Parathyroid adenoma (tissue), 2 donors: ENCODE measurements at regions not wholly inside any gene's neighbourhood (a gene's known extent, or its start where the extent isn't known, plus 50 kb on each side); places are given as distances from the start of the nearest gene placed in this dataset.

ENCODE experiments used
- H2AFZ ChIP-seq: fragments of 300-600 bp; sonication (generic); one replicate; pipeline ENCODE4 v1.7.0; 2017; ENCODE audit warnings: antibody characterized with exemption, mild to moderate bottlenecking
- H3K27ac ChIP-seq: fragments of 300-600 bp; sonication (generic); one replicate; pipeline ENCODE4 v1.7.0; 2017
- H3K27me3 ChIP-seq: fragments of 300-600 bp; sonication (generic); one replicate; pipeline ENCODE4 v1.7.0; 2017; ENCODE audit warnings: low read length; ENCODE audit not compliant: control insufficient read depth, insufficient read depth
- H3K36me3 ChIP-seq: fragments of 300-600 bp; sonication (generic); one replicate; pipeline ENCODE4 v1.7.0; 2017; ENCODE audit warnings: low read length; ENCODE audit not compliant: control insufficient read depth, insufficient read depth
- H3K4me1 ChIP-seq: fragments of 300-600 bp; sonication (generic); one replicate; pipeline ENCODE4 v1.7.0; 2017; ENCODE audit warnings: control low read depth
- H3K4me2 ChIP-seq: fragments of 300-600 bp; sonication (generic); one replicate; pipeline ENCODE4 v1.7.0; 2017; ENCODE audit warnings: low read length
- H3K4me3 ChIP-seq: fragments of 300-600 bp; sonication (generic); one replicate; pipeline ENCODE4 v1.7.0; 2017; ENCODE audit warnings: low read depth, low read length
- H3K79me2 ChIP-seq: fragments of 300-600 bp; sonication (generic); one replicate; pipeline ENCODE4 v1.7.0; 2017; ENCODE audit warnings: control low read depth
- H3K9ac ChIP-seq: fragments of 300-600 bp; sonication (generic); one replicate; pipeline ENCODE4 v1.7.0; 2017; ENCODE audit warnings: mild to moderate bottlenecking
- H3K9me3 ChIP-seq: fragments of 300-600 bp; sonication (generic); one replicate; pipeline ENCODE4 v1.7.0; 2017; ENCODE audit warnings: low read length; ENCODE audit not compliant: control insufficient read depth
- TF ChIP-seq, protein P1 (sequence below): fragments of 300-600 bp; sonication (generic); IDR thresholded peaks from one replicate; pipeline ENCODE4 v1.7.0; 2017; ENCODE audit warnings: antibody characterized with exemption, mild to moderate bottlenecking
- donor health status: primary hyperparathyroidism.

- TF ChIP-seq, protein P1, sequence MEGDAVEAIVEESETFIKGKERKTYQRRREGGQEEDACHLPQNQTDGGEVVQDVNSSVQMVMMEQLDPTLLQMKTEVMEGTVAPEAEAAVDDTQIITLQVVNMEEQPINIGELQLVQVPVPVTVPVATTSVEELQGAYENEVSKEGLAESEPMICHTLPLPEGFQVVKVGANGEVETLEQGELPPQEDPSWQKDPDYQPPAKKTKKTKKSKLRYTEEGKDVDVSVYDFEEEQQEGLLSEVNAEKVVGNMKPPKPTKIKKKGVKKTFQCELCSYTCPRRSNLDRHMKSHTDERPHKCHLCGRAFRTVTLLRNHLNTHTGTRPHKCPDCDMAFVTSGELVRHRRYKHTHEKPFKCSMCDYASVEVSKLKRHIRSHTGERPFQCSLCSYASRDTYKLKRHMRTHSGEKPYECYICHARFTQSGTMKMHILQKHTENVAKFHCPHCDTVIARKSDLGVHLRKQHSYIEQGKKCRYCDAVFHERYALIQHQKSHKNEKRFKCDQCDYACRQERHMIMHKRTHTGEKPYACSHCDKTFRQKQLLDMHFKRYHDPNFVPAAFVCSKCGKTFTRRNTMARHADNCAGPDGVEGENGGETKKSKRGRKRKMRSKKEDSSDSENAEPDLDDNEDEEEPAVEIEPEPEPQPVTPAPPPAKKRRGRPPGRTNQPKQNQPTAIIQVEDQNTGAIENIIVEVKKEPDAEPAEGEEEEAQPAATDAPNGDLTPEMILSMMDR = no peak
- Histone ChIP-seq H3K4me1 (no peaks in the 10 kb centered on the region), H3K27me3 (no peaks in the 10 kb centered on the region), H3K79me2 (no peaks in the 10 kb centered on the region), H3K4me2 (no peak overlapping the region), H3K36me3 (no peaks in the 10 kb centered on the region), H3K4me3 (no peak overlapping the region), H3K9me3 (no peaks in the 10 kb centered on the region), H2AFZ (no peak overlapping the region), H3K27ac (no peak overlapping the region), H3K9ac (no peak overlapping the region)
Measured at GRCh38 chr7:115133248-115133647, 211.4 kb downstream of the MDFIC start.

DNA sequence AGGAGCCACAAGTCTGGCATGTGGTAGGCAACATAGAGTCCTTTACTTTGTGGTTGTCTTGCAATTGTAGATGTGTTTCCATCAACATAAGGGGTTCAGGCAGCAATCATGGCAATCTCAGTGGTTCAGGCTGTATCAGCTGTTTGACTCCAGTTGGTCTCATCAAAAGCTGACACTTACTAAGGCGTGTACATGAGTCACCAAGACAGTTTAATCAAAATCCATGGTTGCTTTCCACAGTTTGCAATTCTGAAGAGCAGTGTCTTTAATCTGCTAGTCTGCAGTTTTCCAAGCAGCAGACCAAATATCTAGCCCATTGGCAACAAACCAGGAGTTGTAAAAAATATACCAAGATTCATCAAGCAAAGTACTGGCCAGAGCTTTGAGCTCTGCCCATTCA lies 210.2 kb downstream of the MDFIC start:
- Histone ChIP-seq H3K27me3 (no peaks in the 10 kb centered on the region), H3K4me3 (no peak overlapping the region), H3K4me1 (no peaks in the 10 kb centered on the region), H3K79me2 (no peaks in the 10 kb centered on the region), H3K27ac (no peak overlapping the region), H2AFZ (no peak overlapping the region), H3K9me3 (no peaks in the 10 kb centered on the region), H3K4me2 (no peak overlapping the region), H3K9ac (no peak overlapping the region), H3K36me3 (no peaks in the 10 kb centered on the region)
- TF ChIP-seq, protein P1 = no peak

DNA sequence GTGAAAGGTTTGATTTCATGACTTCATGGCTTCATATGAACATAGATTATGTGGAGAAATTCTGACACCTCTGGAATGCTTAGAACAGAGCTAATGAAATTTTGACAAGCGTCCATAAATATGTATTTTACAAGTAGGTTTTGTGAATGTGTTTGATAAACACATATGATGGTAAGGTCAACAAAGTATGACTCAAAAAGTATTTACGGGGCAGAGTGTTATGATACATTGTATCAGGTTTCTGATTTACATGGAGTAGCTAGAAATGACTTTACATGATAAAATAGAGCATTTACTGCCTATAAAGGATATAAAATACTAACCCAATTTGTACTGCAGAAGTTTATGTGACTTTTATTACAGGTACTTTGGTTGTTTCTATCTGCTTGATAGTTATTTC lies 206.3 kb downstream of the MDFIC start:
- TF ChIP-seq, protein P1 = no peak
- no peaks in the 10 kb centered on the region for H3K9me3 ChIP-seq
- no peak overlapping the region for H3K9ac ChIP-seq
- no peaks in the 10 kb centered on the region for H3K27me3 ChIP-seq
- no peak overlapping the region for H3K4me2 ChIP-seq
- H3K27ac ChIP-seq = no peak overlapping the region
- no peak overlapping the region for H2AFZ ChIP-seq
- no peak overlapping the region for H3K4me3 ChIP-seq
- no peaks in the 10 kb centered on the region for H3K36me3 ChIP-seq
- no peaks in the 10 kb centered on the region for H3K4me1 ChIP-seq
- no peaks in the 10 kb centered on the region for H3K79me2 ChIP-seq

DNA sequence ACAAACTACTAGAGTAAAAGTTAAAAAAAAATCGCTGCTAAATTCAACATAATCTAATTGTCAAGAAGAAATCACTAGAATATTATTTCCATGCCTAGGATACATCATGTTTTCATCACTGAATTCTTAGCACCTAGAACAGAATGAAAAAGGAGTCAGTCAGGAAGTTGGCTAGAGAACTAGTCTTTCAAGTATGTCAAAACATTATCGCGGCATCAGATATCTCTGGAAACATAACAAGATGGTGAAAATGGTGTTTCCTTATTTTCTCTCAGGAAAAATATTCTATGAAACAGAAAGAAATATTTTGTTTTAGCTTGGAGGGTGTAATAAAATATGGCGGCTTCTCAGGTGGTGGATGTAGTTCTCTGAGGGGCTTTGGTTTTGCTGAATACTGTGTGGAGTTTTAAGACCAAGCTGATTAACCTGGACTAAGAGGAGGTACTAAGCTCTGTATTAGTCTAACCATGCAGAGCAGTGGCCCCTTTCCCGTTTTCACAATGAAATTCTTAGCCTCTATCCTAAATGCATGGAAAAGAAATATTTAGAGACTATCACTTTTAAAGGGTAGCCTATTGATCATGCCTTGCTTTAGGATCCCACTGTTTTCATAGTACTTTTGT lies 205.6 kb downstream of the MDFIC start:
- no peaks in the 10 kb centered on the region for H3K4me1 ChIP-seq
- no peak overlapping the region for H3K27ac ChIP-seq
- TF ChIP-seq, protein P1 = no peak
- no peak overlapping the region for H3K4me2 ChIP-seq
- no peak overlapping the region for H2AFZ ChIP-seq
- H3K27me3 ChIP-seq = no peaks in the 10 kb centered on the region
- no peak overlapping the region for H3K9ac ChIP-seq
- H3K79me2 ChIP-seq = no peaks in the 10 kb centered on the region
- no peaks in the 10 kb centered on the region for H3K36me3 ChIP-seq
- H3K9me3 ChIP-seq = no peaks in the 10 kb centered on the region
- no peak overlapping the region for H3K4me3 ChIP-seq

GRCh38 chr7:115125750-115126149 lies 203.9 kb downstream of the MDFIC start:
- H3K4me3 ChIP-seq = no peak overlapping the region
- H3K79me2 ChIP-seq = no peaks in the 10 kb centered on the region
- TF ChIP-seq, protein P1 = no peak
- no peak overlapping the region for H3K27ac ChIP-seq
- H3K9ac ChIP-seq = no peak overlapping the region
- no peak overlapping the region for H2AFZ ChIP-seq
- H3K36me3 ChIP-seq = no peaks in the 10 kb centered on the region
- H3K4me1 ChIP-seq = no peaks in the 10 kb centered on the region
- no peak overlapping the region for H3K4me2 ChIP-seq
- no peaks in the 10 kb centered on the region for H3K9me3 ChIP-seq
- no peaks in the 10 kb centered on the region for H3K27me3 ChIP-seq
